Left kidney (tissue), 1 donor: ENCODE measurements at regions not wholly inside any gene's neighbourhood (a gene's known extent, or its start where the extent isn't known, plus 50 kb on each side); places are given as distances from the start of the nearest gene placed in this dataset.
"Not testable (repeated sequence)": the region's sequence is repeated elsewhere in the genome, so short reads cannot be mapped to it uniquely, and the experiment has no call there.

Source experiments
- DNase-seq: peaks from one replicate; pipeline ENCODE4 v3.0.0-alpha.2; 2013

- no peak for DNase-seq
Observed at GRCh38 chr14:56049536-56049935, 68.7 kb upstream of the PELI2 start.

GRCh38 chr14:56055511-56055910, 62.7 kb upstream of the PELI2 start:
- no peak for DNase-seq

GRCh38 chr14:56056031-56056430, 62.2 kb upstream of the PELI2 start:
- DNase-seq = no peak

- no peak for DNase-seq
Observed at GRCh38 chr14:56057071-56057741, 61.0 kb upstream of the PELI2 start.

GRCh38 chr14:56057767-56058166, 60.4 kb upstream of the PELI2 start:
- DNase-seq = no peak

GRCh38 chr14:56059054-56059453, 59.2 kb upstream of the PELI2 start:
- no peak for DNase-seq

- no peak for DNase-seq
Observed at GRCh38 chr14:56061051-56061450, 57.2 kb upstream of the PELI2 start.

- no peak for DNase-seq
Observed at GRCh38 chr14:56063131-56063530, 55.1 kb upstream of the PELI2 start.

GRCh38 chr14:56064513-56064912, 53.7 kb upstream of the PELI2 start:
- DNase-seq = no peak

GRCh38 chr14:56065199-56065598, 53.0 kb upstream of the PELI2 start:
- DNase-seq = not testable (repeated sequence)

- DNase-seq = no peak
Observed at GRCh38 chr14:56065621-56066290, 52.5 kb upstream of the PELI2 start.
